AG04450 (cell line): ENCODE measurements at regions not wholly inside any gene's neighbourhood (a gene's known extent, or its start where the extent isn't known, plus 50 kb on each side); places are given as distances from the start of the nearest gene placed in this dataset.
A peak's percentile ranks its signal among the peaks of the same experiment; 100 is the strongest.
"Not testable (repeated sequence)": the region's sequence is repeated elsewhere in the genome, so short reads cannot be mapped to it uniquely, and the experiment has no call there.

Experiments used
- CTCF ChIA-PET: fragments of 300-600, 350-600 bp; formaldehyde crosslinking; extraction: SDS; loops from one replicate; lab custom pipeline; 2022; ENCODE audit warnings: antibody characterized with exemption, inconsistent platforms; lab: Charles Lee
- POLR2A ChIA-PET: fragments of 350-600 bp; formaldehyde crosslinking; extraction: SDS; loops from one replicate; lab custom pipeline; 2021; ENCODE audit warnings: antibody characterized with exemption, inconsistent platforms; lab: Yijun Ruan, JAX
- DNase-seq: peaks from one replicate; pipeline ENCODE4 v3.0.0-alpha.2; 2011; ENCODE audit warnings: low read depth, low spot score
- H3K27ac ChIP-seq: one replicate; pipeline ENCODE4 v1.5.1; 2012; ENCODE audit warnings: low read depth, low read length, control low read depth
- H3K27me3 ChIP-seq: one replicate; pipeline ENCODE4 v1.6.0; 2012; ENCODE audit warnings: low read length; ENCODE audit not compliant: control insufficient read depth, insufficient read depth
- H3K4me3 ChIP-seq: 2 replicates; pipeline ENCODE4 v1.5.1; 2011; ENCODE audit warnings: mild to moderate bottlenecking, low read depth, low read length, control low read depth
- H3K9me3 ChIP-seq: 2 replicates; pipeline ENCODE4 v1.5.1; 2012; ENCODE audit warnings: low read length; ENCODE audit not compliant: control insufficient read depth, insufficient read depth
- TF ChIP-seq, protein P1 (sequence below): IDR thresholded peaks from 2 replicates; pipeline ENCODE4 v1.5.1; 2011; ENCODE audit warnings: low read depth, low read length, control low read depth, inconsistent platforms

DNA sequence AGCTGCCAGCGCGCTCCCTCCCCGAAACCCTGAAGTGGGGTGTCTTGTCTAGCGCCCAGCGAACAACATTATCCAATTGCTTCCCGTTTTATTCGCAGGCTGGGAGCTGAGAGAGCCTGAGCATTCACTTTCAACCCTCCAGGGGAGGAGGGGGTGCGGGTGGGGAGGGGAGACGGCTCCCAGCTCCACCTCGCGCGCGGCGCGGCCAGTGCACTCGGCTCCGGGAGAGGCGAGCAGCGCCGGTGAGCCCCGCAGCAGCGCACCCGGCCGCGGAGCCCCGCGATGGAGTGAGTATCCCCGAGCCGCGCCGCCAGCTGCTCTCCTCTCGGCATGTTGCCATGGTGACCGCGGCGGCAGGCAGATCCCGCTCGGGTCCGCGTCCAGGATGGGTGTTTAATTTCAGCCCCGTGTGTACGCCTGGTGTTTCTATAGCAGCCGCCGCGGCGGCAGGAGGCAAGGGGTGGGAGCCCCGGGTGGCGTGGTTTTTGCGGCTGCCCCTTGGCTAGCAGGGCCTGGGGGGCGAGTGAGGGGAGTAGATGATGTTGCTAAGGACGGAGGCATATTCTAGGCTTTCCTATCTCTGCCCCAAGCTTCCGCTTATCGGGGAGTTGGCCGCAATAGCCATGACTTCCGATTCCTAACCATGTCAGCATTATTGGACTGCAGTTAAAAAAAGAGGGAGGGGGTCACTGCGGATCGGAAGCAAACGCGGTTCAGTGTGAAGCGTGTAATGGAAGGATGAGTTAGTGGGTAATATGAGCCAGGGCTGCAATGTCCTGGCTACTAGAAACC lies 139.2 kb upstream of the PALM2AKAP2 start:
- POLR2A ChIA-PET, result no interaction called here
- DNase-seq, result no peak

DNA sequence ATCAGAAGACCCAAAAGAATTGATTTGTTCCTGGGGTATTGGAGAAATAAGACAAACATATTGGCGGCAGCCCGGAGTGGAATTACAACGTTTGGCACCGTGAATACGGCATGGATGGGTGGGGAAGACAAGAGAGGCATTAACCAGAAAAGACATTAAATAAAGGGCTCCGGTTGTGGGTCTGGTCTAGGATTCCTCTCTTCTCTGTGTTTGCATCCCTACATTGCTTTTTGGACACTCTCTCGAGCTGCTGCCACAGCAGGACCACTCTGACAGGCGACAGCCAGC lies 138.7 kb upstream of the PALM2AKAP2 start:
- TF ChIP-seq, protein P1, sequence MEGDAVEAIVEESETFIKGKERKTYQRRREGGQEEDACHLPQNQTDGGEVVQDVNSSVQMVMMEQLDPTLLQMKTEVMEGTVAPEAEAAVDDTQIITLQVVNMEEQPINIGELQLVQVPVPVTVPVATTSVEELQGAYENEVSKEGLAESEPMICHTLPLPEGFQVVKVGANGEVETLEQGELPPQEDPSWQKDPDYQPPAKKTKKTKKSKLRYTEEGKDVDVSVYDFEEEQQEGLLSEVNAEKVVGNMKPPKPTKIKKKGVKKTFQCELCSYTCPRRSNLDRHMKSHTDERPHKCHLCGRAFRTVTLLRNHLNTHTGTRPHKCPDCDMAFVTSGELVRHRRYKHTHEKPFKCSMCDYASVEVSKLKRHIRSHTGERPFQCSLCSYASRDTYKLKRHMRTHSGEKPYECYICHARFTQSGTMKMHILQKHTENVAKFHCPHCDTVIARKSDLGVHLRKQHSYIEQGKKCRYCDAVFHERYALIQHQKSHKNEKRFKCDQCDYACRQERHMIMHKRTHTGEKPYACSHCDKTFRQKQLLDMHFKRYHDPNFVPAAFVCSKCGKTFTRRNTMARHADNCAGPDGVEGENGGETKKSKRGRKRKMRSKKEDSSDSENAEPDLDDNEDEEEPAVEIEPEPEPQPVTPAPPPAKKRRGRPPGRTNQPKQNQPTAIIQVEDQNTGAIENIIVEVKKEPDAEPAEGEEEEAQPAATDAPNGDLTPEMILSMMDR, result no peak
- no peak overlapping the region for H3K27ac ChIP-seq
- no peak overlapping the region for H3K4me3 ChIP-seq
- no peak for DNase-seq
- ChIA-PET POLR2A (no interaction called here), CTCF (no interaction called here)
- peaks cover 66% of the 10 kb centered on the region for H3K27me3 ChIP-seq
- H3K9me3 ChIP-seq, result no peaks in the 10 kb centered on the region; the same call in 1 of the 2 replicates

More for the DNA sequence above, 139.2 kb upstream of the PALM2AKAP2 start:
- Histone ChIP-seq H3K27me3 (peaks cover 62% of the 10 kb centered on the region), H3K9me3 (no peaks in the 10 kb centered on the region; the same call in 1 of the 2 replicates), H3K4me3 (peak overlapping the region; percentile 48), H3K27ac (no peak overlapping the region)
- CTCF ChIA-PET, result interaction anchor here (0.6 kb wide), 1 partner anchor 71 kb away, joined by 3 read pairs; no protein-coding TSS in a partner anchor
- TF ChIP-seq, protein P1, result no peak

DNA sequence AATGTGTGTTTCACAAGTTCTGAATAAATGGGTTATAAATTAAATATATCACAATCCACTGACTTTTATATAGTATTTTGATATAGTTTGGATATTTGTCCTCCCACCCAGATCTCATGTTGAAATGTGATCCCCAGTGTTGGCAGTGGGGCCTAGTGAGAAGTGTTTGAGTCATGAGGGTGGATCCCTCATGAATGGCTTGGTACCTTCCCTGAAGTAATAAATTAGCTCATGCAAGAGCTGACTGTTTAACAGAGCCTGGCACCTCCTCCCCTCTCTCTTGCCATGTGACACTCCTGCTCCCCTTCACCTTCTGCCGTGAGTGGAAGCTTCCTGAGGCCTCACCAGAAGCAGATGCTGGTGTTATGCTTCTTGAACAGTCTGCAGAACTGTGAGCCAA lies 127.9 kb upstream of the PALM2AKAP2 start:
- POLR2A ChIA-PET, result no interaction called here
- CTCF ChIA-PET, result no interaction called here
- Histone ChIP-seq H3K9me3 (no peaks in the 10 kb centered on the region), H3K4me3 (no peak overlapping the region), H3K27me3 (no peaks in the 10 kb centered on the region), H3K27ac (no peak overlapping the region)
- no peak for DNase-seq
- TF ChIP-seq, protein P1, result no peak

DNA sequence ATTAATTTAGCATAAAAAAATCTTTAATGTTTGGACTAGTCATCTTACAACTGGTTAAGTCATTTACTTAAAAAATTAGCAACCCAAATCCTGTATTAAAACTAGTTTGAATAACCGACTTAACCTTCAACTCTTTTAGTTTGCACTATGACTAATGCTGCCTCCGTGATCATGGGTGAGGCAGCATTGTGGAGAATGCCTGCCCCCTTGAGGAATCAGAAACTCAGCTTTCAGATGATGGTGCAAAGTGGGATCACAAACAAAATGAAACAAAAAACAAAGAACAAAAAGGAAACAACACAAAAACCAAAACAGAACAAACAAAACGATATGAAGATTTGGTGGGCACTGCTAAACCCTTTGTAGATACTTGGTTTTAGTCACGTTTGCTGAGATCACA lies 127.0 kb upstream of the PALM2AKAP2 start:
- ChIA-PET CTCF (no interaction called here), POLR2A (interaction anchor here (0.5 kb wide), 1 partner anchor 399 kb away, joined by 4 read pairs; no protein-coding TSS in a partner anchor)
- H3K27me3 ChIP-seq, result peaks cover 2% of the 10 kb centered on the region
- no peak for DNase-seq
- H3K4me3 ChIP-seq, result no peak overlapping the region
- TF ChIP-seq, protein P1, result peak; percentile 48
- H3K27ac ChIP-seq, result no peak overlapping the region
- H3K9me3 ChIP-seq, result no peaks in the 10 kb centered on the region

DNA sequence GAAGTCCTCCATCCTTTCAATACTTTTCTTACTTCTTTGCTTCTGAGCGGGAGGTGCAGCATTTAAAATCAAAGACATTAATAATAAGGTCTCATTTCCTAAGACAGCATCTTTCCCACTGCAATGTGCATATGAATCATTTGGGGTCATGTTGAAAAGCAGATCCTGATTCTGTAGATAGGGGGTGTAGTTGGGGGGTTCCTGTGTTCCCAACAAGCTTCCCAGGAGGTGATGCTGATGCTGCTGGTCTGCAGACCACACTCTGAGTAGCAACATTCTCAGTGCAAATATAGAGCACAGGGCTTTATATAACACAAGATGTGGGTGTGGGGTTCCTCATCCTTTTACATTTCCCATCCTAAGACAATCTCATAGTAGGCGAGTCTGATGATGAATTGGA lies 126.5 kb upstream of the PALM2AKAP2 start:
- CTCF ChIA-PET, result no interaction called here

DNA sequence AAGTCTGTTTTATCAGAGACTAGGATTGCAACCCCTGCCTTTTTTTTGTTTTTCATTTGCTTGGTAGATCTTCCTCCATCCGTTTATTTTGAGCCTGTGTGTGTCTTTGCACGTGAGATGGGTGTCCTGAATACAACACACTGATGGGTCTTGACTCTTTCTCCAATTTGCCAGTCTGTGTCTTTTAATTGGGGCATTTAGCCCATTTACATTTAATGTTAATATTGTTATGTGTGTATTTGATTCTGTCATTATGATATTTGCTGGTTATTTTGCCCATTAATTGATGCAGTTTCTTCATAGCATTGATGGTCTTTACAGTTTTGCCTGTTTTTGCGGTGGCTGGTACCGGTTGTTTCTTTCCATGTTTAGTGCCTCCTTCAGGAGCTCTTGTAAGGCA lies 116.0 kb upstream of the PALM2AKAP2 start:
- CTCF ChIA-PET, H3K4me3 ChIP-seq, H3K27ac ChIP-seq, H3K9me3 ChIP-seq, DNase-seq, POLR2A ChIA-PET, H3K27me3 ChIP-seq: not testable (repeated sequence)

More for the DNA sequence above, 126.5 kb upstream of the PALM2AKAP2 start:
- H3K27me3 ChIP-seq, result peaks cover 2% of the 10 kb centered on the region
- no peak overlapping the region for H3K27ac ChIP-seq
- H3K4me3 ChIP-seq, result no peak overlapping the region
- no peaks in the 10 kb centered on the region for H3K9me3 ChIP-seq
- POLR2A ChIA-PET, result interaction anchor here (0.5 kb wide), 1 partner anchor 399 kb away, joined by 4 read pairs; no protein-coding TSS in a partner anchor
- TF ChIP-seq, protein P1, result no peak
- DNase-seq, result no peak

DNA sequence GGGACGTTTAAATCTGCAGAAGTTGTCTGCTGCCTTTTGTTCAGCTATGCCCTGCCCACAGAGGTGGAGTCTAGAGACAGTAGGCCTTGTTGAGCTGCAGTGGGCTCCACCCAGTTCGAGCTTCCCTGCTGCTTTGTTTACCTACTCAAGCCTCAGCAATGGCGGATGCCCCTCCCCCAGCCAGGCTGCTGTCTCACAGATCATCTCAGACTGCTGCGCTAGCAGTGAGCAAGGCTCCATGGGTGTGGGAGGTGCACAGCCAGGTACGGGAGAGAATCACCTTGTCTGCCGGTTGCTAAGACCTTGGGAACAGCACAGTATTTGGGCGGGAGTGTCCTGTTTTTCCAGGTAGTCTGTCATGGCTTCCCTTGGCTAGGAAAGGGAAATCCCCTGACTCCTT lies 114.3 kb upstream of the PALM2AKAP2 start:
- CTCF ChIA-PET, POLR2A ChIA-PET, DNase-seq, H3K27me3 ChIP-seq, H3K9me3 ChIP-seq, H3K27ac ChIP-seq, H3K4me3 ChIP-seq: not testable (repeated sequence)
